ENCODE measurements at regions not wholly inside any gene's neighbourhood (a gene's known extent, or its start where the extent isn't known, plus 50 kb on each side); places are given as distances from the start of the nearest gene placed in this dataset.

DNA sequence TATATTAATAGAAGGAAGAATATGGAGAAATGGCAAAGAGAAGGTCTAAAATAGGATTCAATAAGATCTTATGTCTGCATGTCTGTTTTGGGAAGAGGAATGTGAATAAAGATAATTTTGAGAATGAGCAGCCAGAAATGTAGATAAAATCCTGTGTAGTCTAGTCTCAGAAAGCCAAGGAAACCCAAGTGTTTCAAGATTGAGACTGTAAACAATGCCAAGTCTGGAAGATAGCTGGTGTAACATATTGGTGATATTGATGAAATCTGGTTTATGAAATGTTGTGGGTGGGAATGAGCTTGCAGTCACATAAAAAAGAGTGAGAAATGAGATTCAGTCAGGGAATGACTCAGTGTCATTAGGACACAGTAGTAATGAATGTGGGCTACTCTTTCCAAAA lies 1180.3 kb upstream of the PCDH20 start:
- TF ChIP-seq ZNF232 (CRISPR knock-in tag; IDR thresholded peaks at IDR 0.05) (no peak), TEAD4 (CRISPR knock-in tag; IDR thresholded peaks at IDR 0.05) (no peak), CREB1 (CRISPR knock-in tag; IDR thresholded peaks at IDR 0.05) (no peak), SP1 (CRISPR knock-in tag; conservative IDR thresholded peaks at IDR 0.05) (no peak), ELF4 (CRISPR knock-in tag; IDR thresholded peaks at IDR 0.05; ENCODE audit: low read depth) (no peak), GABPB1 (CRISPR knock-in tag; IDR thresholded peaks at IDR 0.05) (no peak), CTCF (IDR thresholded peaks at IDR 0.05) (no peak), ATF6 (CRISPR knock-in tag; IDR thresholded peaks at IDR 0.05) (no peak), ZNF138 (CRISPR knock-in tag; conservative IDR thresholded peaks at IDR 0.05) (no peak), USF1 (CRISPR knock-in tag; IDR thresholded peaks at IDR 0.05) (no peak), CREM (CRISPR knock-in tag; IDR thresholded peaks at IDR 0.05) (no peak)
- TF ChIP-seq, protein P1, sequence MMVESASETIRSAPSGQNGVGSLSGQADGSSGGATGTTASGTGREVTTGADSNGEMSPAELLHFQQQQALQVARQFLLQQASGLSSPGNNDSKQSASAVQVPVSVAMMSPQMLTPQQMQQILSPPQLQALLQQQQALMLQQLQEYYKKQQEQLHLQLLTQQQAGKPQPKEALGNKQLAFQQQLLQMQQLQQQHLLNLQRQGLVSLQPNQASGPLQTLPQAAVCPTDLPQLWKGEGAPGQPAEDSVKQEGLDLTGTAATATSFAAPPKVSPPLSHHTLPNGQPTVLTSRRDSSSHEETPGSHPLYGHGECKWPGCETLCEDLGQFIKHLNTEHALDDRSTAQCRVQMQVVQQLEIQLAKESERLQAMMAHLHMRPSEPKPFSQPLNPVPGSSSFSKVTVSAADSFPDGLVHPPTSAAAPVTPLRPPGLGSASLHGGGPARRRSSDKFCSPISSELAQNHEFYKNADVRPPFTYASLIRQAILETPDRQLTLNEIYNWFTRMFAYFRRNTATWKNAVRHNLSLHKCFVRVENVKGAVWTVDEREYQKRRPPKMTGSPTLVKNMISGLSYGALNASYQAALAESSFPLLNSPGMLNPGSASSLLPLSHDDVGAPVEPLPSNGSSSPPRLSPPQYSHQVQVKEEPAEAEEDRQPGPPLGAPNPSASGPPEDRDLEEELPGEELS (CRISPR knock-in tag; IDR thresholded peaks at IDR 0.05) = no peak
